ENCODE measurements at regions not wholly inside any gene's neighbourhood (a gene's known extent, or its start where the extent isn't known, plus 50 kb on each side); places are given as distances from the start of the nearest gene placed in this dataset.

DNA sequence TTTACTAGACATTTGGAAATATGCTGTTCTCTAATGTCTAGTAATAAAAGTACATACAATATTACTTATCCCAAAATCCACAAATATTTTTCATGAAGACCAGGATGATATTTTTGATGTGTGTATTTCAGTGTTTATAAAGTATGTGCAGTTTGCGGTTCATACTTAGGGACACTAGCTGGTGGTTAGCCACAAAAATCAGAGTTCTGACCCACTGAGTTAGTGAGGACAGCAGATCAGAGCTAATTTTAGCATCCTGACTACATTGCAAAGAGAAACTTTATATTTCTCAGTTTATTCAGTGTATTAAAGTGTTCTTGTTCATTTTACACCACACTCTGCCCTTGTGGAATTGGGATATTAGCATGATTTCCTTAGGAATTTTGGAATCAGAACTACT is 655.3 kb downstream of the HTR1A start:
- DNase-seq, result no peak
- Histone ChIP-seq H3K4me1 (no peaks in the 10 kb centered on the region), H3K9ac (ENCODE audit: low read depth in 2 of 2, low read length in 2 of 2) (no peak overlapping the region), H3K27me3 (no peaks in the 10 kb centered on the region), H3K9me3 (no peaks in the 10 kb centered on the region), H3K4me3 (no peak overlapping the region), H3K27ac (no peak overlapping the region), H3K36me3 (no peaks in the 10 kb centered on the region)
- intact Hi-C loops (cut with DNase I), result no loop called here
- TF ChIP-seq, protein P1, sequence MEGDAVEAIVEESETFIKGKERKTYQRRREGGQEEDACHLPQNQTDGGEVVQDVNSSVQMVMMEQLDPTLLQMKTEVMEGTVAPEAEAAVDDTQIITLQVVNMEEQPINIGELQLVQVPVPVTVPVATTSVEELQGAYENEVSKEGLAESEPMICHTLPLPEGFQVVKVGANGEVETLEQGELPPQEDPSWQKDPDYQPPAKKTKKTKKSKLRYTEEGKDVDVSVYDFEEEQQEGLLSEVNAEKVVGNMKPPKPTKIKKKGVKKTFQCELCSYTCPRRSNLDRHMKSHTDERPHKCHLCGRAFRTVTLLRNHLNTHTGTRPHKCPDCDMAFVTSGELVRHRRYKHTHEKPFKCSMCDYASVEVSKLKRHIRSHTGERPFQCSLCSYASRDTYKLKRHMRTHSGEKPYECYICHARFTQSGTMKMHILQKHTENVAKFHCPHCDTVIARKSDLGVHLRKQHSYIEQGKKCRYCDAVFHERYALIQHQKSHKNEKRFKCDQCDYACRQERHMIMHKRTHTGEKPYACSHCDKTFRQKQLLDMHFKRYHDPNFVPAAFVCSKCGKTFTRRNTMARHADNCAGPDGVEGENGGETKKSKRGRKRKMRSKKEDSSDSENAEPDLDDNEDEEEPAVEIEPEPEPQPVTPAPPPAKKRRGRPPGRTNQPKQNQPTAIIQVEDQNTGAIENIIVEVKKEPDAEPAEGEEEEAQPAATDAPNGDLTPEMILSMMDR (IDR thresholded peaks at IDR 0.05), result no peak

DNA sequence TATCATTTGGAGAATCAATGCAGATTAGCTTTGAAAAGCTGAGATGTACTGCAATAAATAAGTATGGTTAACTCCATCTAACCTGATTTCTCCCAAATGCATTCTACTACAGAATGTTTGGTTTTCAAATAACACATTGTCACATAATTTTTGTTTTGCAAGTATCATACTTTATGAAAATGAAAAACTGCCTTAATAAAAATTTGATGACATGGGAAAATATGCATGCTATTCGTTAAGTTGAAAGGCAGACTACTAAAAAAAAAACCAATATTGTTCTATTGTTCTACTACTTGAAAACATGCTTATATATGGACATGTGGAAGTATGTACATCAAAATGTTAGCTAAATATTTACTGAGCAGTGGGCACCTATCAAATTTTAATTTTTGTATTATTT is 668.9 kb downstream of the HTR1A start:
- H3K9me3 ChIP-seq, result no peaks in the 10 kb centered on the region
- DNase-seq, result no peak
- H3K27ac ChIP-seq, result no peak overlapping the region
- intact Hi-C loops (cut with DNase I), result no loop called here
- TF ChIP-seq, protein P1 (IDR thresholded peaks at IDR 0.05), result no peak
- no peaks in the 10 kb centered on the region for H3K36me3 ChIP-seq
- no peak overlapping the region for H3K4me3 ChIP-seq
- H3K27me3 ChIP-seq, result no peaks in the 10 kb centered on the region
- H3K4me1 ChIP-seq, result no peaks in the 10 kb centered on the region
- no peak overlapping the region for H3K9ac ChIP-seq (ENCODE audit: low read depth in 2 of 2, low read length in 2 of 2)

DNA sequence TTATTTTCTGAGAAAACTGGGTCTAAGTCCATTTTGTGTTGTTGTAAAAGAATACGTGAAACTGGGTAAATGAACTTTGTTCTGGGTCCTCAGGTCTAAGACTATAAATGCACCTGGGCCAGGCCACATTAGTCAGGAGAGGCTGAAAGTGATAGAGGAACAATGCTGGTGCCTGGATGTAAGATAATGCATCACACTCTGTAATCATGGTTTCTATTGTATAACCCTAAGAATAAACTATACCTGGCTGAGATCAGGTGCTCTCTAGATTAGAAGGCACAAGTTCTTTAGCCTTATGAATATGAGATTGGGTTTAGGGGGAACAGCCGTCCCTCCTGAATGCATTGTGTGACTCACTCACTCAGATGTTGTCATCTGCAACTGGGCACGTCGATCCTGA is 675.5 kb downstream of the HTR1A start:
- Histone ChIP-seq H3K27me3 (no peaks in the 10 kb centered on the region), H3K27ac (no peak overlapping the region), H3K9me3 (no peaks in the 10 kb centered on the region), H3K9ac (ENCODE audit: low read depth in 2 of 2, low read length in 2 of 2) (no peak overlapping the region), H3K4me3 (no peak overlapping the region), H3K4me1 (no peaks in the 10 kb centered on the region), H3K36me3 (no peaks in the 10 kb centered on the region)
- TF ChIP-seq, protein P1 (IDR thresholded peaks at IDR 0.05), result no peak
- intact Hi-C loops (cut with DNase I), result no loop called here
- DNase-seq, result no peak

DNA sequence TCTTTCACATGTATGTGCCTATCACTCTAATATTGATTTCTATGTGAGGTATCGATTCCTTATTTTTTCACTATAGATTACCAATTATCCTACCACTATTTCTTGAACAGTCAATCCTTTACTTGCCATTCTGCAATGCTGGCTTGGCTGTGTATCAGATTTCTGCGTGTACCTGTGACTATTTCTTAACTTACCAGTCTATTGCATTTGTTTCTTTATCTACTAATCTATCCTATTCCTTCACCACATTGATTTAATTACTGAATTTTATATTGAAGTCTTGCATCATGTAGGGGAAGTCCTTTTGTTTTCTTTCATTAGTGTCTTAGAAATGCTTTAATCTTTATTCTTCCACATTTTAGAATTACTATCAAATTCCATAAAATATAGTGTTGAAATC is 684.8 kb downstream of the LRRC70 start:
- no peaks in the 10 kb centered on the region for H3K9me3 ChIP-seq
- TF ChIP-seq, protein P1 (IDR thresholded peaks at IDR 0.05), result no peak
- no peak for DNase-seq
- intact Hi-C loops (cut with DNase I), result no loop called here
- no peaks in the 10 kb centered on the region for H3K27me3 ChIP-seq
- no peaks in the 10 kb centered on the region for H3K4me1 ChIP-seq
- H3K27ac ChIP-seq, result no peak overlapping the region
- H3K4me3 ChIP-seq, result no peak overlapping the region
- H3K9ac ChIP-seq (ENCODE audit: low read depth in 2 of 2, low read length in 2 of 2), result no peak overlapping the region
- H3K36me3 ChIP-seq, result no peaks in the 10 kb centered on the region

DNA sequence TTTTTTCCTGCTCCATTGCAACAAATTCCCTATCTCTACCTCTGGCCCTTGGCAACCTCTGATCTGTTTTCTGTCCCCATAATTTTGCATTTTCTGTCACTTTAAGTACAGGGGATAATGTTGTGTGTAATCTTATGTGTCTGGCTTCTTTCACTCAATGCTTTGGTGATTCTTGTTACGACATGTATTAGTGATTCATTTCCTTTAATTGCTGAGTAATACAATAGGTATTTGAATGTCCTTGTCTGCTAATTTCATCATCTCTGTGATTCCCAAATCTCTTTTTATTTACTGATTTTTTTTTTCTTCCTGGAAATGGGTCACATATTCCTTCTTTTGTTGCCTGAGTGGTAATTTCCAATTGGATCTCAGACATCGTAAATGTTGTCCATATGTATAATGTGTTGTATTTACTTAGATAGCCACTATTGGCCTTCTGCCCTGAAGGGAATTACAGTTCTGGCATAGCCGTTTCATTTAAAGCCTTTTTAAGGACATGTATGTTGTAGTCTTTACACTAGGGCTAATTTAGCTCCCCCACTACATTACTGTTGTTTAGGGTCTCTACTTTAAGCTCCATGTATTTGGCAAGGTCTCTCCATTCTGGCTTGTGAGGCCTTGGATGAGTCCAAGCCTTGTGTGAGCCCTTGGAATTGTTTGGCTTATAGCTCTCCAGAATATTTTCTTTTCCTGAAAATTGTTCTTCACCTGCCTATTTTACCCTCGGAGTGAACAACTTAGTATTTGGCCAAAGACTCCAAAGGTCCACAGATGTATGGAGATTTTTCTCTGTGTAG is 683.8 kb downstream of the LRRC70 start:
- Histone ChIP-seq H3K4me3 (no peak overlapping the region), H3K27me3 (no peaks in the 10 kb centered on the region), H3K4me1 (no peaks in the 10 kb centered on the region), H3K27ac (no peak overlapping the region), H3K9me3 (no peaks in the 10 kb centered on the region), H3K36me3 (no peaks in the 10 kb centered on the region), H3K9ac (ENCODE audit: low read depth in 2 of 2, low read length in 2 of 2) (no peak overlapping the region)
- TF ChIP-seq, protein P1 (IDR thresholded peaks at IDR 0.05), result no peak
- intact Hi-C loops (cut with DNase I), result no loop called here
- DNase-seq, result no peak

Data from colonic mucosa (tissue), 4 donors.